DMS79 treated with DMSO at 0.1 percent for 48 hours (cell line): ENCODE measurements at regions not wholly inside any gene's neighbourhood (a gene's known extent, or its start where the extent isn't known, plus 50 kb on each side); places are given as distances from the start of the nearest gene placed in this dataset.

Source experiments
- DNase-seq: peaks from one replicate; lab custom pipeline; 2025; lab: John Stamatoyannopoulos, UW

DNA sequence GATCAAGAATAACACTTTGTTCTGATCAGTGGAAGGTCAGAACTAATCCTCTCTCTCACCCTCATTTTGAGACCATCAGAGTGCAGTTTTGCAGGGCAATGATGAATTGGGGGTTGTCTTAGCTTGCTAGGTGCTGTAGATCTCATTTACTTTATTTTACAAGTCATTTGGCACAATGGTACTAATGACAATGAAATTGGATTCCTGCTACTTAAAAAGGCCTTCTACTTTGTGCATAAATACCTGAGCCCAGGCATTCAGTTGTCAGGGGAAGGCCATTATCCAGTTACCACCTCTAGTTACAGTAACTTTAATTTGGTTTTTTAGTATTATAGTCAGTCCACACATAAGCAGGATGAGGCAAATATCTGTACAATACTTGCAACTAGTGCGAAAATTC, 240.0 kb downstream of the HDGFL1 start:
- no peak for DNase-seq

DNA sequence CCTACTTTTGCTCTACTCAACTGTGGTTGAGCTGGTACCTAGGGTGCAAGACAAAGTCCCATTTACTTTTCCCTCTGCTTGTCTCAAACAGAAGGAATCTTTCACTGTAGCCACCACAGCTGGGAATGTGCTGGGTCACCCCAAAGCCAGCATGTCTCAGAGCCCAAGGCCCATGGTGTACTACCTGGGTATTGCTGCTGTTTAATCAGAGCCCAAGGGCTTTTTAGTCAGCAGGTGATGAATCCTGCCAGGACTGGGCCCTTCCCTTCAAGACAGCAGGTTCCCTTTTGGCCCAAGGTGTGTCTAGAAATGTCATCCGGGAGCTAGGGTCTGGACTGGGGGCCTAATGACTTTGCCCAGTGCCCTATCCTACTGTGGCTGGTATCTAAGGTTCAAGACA, 249.8 kb downstream of the HDGFL1 start:
- no peak for DNase-seq

GRCh38 chr6:22821664-22822320, 252.4 kb downstream of the HDGFL1 start:
- no peak for DNase-seq

- DNase-seq = no peak
Observed at GRCh38 chr6:22825210-22825609, 255.8 kb downstream of the HDGFL1 start.

- no peak for DNase-seq
Observed at GRCh38 chr6:22826961-22827360, 257.6 kb downstream of the HDGFL1 start.

GRCh38 chr6:22827760-22828159, 258.4 kb downstream of the HDGFL1 start:
- no peak for DNase-seq

GRCh38 chr6:22828179-22829062, 259.1 kb downstream of the HDGFL1 start:
- peak; percentile 60 for DNase-seq

- DNase-seq = no peak
Observed at GRCh38 chr6:22829070-22829469, 259.7 kb downstream of the HDGFL1 start.

DNA sequence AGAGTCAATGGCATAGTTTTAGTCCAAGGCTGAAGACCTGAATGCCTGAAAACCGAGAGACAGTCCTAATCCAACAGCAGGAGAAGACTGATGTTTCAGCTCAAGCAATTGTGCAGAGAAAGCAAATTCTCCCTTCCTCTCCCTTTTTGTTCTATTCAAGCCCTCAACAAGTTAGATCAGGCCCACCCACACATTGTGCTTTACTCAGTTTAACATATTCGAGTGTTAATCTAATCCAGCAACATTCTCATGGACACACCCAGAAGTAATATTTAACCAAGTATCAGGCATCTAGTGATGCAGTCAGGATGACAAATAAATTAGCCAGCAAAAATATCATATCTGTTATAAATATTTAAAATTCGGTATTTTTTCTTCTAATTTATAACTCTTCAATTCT, 261.1 kb downstream of the HDGFL1 start:
- DNase-seq = no peak

DNA sequence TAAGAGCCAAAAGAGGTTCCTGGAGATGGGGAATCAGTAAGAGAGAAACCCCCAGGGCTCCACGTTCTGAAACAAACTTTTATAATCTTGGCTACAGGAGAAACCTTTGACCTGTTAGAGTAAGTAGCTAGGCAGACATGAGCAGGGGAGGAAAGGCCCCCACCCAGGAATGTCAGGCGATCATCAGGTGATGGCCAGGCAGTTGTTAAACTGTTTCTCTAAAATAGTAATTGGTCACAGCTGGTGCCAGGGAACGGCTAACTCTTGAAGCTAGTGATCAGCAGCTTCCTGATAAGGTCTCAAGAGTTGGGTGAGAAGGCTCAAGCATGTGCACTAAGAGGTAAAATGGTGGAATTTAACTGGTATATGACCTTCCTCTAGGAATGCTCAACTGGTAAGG, 263.8 kb downstream of the HDGFL1 start:
- no peak for DNase-seq

DNA sequence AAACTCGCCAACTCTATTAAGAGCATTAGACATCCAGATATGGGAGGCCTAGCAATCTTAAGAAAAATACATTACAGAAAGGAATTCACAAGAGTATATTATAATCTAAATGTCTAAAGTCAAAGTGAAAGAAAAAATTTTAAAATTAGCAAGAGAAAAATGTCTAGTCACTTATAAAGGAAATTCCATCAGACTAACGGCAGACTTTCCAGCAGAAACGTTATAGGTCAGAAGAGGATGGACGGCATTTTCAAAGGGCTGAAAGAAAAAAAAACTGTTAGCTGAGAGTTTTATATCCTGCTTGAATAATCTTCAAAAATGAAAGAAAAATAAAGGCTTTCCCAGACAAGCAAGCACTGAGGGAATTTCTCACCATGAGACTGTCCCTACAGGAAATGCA, 269.0 kb downstream of the HDGFL1 start:
- no peak for DNase-seq

GRCh38 chr6:22845467-22845866, 276.1 kb downstream of the HDGFL1 start:
- DNase-seq = no peak

DNA sequence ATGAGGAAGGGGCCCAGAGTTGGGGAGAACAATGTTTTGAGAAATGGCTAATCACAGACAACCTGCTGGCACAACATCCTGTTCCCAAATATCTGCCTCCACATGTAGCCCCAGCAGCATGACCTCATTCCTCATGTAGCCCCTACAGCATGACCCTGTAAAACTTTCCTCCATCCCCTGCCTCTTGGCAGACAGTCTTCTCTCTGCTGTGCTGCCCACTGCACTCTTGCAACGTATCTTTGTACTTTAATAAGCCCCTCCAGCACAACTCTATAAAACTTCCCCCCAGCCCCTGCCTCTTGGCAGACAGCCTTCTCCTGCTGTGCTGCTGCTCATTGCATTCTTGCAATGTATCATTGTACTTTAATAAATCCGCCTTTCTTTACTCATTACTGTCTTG, 278.8 kb downstream of the HDGFL1 start:
- DNase-seq = no peak

GRCh38 chr6:22849921-22850320, 280.6 kb downstream of the HDGFL1 start:
- no peak for DNase-seq

- DNase-seq = no peak
Observed at GRCh38 chr6:22852101-22852500, 282.7 kb downstream of the HDGFL1 start.

DNA sequence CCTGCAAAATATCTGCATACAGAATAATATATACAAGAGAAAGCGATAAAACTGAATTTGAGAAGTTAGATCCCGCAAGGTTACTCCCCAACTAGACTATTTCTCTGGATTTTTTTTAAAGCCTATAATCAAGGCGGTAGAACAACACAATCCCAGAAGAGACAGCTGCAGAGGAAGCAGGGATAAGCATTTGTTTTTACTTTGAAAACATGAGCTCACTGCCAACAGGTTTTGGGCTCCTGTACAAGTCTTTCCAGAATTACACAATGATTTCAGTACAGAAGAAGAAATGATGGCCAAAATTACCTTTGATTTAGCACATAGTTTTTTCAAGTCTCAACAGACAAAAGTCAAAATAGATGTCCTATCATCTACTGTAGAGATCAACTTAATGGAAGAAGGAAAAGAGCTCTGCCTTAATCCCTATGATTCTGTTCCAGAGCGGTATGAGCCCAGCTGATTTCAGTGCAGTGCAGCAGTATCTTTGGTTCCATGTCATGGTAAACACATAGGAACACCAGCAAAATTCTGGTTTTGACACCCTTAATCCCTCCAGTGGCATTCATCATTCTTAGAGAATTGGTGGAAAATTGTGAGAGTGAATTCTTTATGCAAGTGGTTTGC, 304.3 kb downstream of the HDGFL1 start:
- no peak for DNase-seq

- DNase-seq = no peak
Observed at GRCh38 chr6:22875845-22876244, 306.5 kb downstream of the HDGFL1 start.

DNA sequence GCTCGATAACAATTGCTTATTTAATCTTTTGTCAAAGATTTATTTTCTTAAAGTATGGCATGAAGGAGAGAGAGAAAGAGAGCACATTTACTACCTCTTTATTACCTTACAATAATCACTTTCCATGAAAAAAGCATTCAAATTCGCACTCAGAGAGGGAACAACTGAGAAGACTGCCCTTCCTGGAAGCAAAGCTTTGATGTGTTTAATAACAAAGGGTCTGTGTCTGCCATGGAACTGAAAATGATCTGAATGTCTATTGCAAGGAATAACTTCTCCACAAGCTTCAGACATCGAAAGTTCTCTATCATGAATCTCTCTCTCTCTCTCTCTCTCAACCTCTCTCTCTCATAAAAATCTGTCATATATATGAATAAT, 308.9 kb downstream of the HDGFL1 start:
- DNase-seq = no peak

DNA sequence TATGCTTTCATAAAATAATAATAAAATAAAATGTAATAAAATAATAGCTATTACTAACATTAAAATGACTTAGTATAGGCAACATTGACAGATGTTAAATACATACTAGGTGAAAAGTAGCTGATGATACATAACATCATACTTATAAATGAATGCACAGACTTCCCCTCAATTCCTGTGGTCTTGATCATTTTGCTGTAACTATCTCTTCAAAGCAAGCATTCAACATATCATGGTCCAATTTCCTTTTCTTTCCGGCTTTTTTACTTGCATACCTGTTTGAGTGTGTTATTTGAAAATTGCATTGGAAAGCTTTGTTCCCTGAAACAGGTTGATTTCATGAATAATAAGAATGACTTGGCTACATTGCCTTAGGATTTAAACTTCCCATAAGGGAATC, 309.3 kb downstream of the HDGFL1 start:
- no peak for DNase-seq

GRCh38 chr6:22880686-22881433, 311.5 kb downstream of the HDGFL1 start:
- no peak for DNase-seq

- DNase-seq = no peak
Observed at GRCh38 chr6:22882581-22882980, 313.2 kb downstream of the HDGFL1 start.

DNA sequence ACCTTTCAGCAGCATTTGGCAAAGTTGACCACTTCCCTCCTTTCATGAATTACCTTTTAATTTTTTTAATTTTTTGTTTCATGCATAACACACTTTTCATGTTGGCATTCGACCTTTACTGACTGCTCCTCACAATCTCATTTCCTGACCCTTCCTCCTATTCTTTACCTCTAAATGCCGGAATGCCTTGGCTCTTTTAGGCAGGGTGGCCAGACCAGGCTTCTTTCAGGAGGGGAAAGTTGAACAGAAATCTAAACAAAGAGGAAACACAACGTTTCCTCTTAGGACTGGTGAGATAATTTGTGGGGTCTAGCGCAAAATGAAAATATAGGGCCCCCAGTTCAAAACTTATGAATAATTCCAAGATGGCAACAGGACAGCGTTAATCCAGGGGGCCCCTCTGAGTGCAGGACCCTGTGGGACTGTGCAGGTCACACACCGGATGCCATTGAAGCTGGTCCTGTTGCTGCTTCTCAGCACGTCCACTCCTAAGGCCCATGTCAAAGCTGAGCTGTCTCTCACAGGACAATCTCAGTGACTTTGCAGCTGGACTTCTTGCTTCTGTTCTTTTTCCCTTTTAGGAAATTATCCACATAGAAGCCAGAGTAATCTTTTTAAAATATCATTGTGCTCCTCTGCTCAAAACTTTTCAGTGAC, 313.8 kb downstream of the HDGFL1 start:
- no peak for DNase-seq
